ENCODE measurements at regions not wholly inside any gene's neighbourhood (a gene's known extent, or its start where the extent isn't known, plus 50 kb on each side); places are given as distances from the start of the nearest gene placed in this dataset.

GRCh38 chrX:124592744-124593143 lies 246.4 kb downstream of the SH2D1A start:
- H3K36me3 ChIP-seq (ENCODE audit: control insufficient read depth, insufficient read depth, low read length), result no peaks in the 10 kb centered on the region
- H3K9me3 ChIP-seq (replicated peaks; ENCODE audit: control insufficient read depth, insufficient read depth, low read depth, low read length), result no peaks in the 10 kb centered on the region
- H3K27me3 ChIP-seq (ENCODE audit: control insufficient read depth in 2 of 2, insufficient read depth in 2 of 2, low read length in 2 of 2), result no peaks in the 10 kb centered on the region
- no peaks in the 10 kb centered on the region for H4K20me1 ChIP-seq (replicated peaks; ENCODE audit: control insufficient read depth, insufficient read depth, low read length)
- no peak overlapping the region for H3K27ac ChIP-seq (ENCODE audit: extremely low read depth, low read depth, low read length)
- ChIA-PET POLR2A (no interaction called here), CTCF (ENCODE audit: low intra/inter-chr PET ratio) (no interaction called here)
- BruUV-seq (replicated peaks), result no TSS peak
- H3K4me3 ChIP-seq, result no peak overlapping the region
- no peak overlapping the region for H3K4me2 ChIP-seq (ENCODE audit: insufficient read depth, low read length)
- intact Hi-C loops (cut with micrococcal nuclease), result no loop called here
- DNase-seq (ENCODE audit: extremely low read depth in 1 of 4, low spot score in 3 of 4) (no peak), ATAC-seq (no peak), FAIRE-seq (no peak)
- no peaks in the 10 kb centered on the region for H3K79me2 ChIP-seq (ENCODE audit: control insufficient read depth, insufficient read depth, low read length)
- no peaks in the 10 kb centered on the region for H3K4me1 ChIP-seq (replicated peaks in 1 of 2; ENCODE audit: control insufficient read depth in 2 of 2, insufficient read depth in 2 of 2, low read length in 2 of 2)
- no peaks in the 10 kb centered on the region for H3K9me1 ChIP-seq (ENCODE audit: control insufficient read depth, insufficient read depth, low read length)
- H2AFZ ChIP-seq (ENCODE audit: low read depth, low read length), result no peak overlapping the region
- no peak overlapping the region for H3K9ac ChIP-seq (ENCODE audit: insufficient read depth in 1 of 2, low read depth in 2 of 2, low read length in 2 of 2)
- in situ Hi-C loops (cut with MboI), result no loop called here
- TF ChIP-seq MAZ (CRISPR knock-in tag; conservative IDR thresholded peaks at IDR 0.05 in 1 of 2, IDR thresholded peaks at IDR 0.05 in 1 of 2) (no peak), GTF2F1 (IDR thresholded peaks at IDR 0.05; ENCODE audit: low read depth, low read length) (no peak), AFF4 (CRISPR knock-in tag; IDR thresholded peaks at IDR 0.05) (no peak), E2F8 (IDR thresholded peaks at IDR 0.05; ENCODE audit: low read depth, partially characterized antibody) (no peak), PHB2 (IDR thresholded peaks at IDR 0.05; ENCODE audit: low read depth) (no peak), PATZ1 (CRISPR knock-in tag; IDR thresholded peaks at IDR 0.05; ENCODE audit: borderline replicate concordance) (no peak), MECOM (CRISPR knock-in tag; IDR thresholded peaks at IDR 0.05) (no peak), USF2 (CRISPR knock-in tag; IDR thresholded peaks at IDR 0.05) (no peak), CREB5 (CRISPR knock-in tag; IDR thresholded peaks at IDR 0.05) (no peak), MNT (conservative IDR thresholded peaks at IDR 0.05) (no peak)

All from K562 (cell line).